Brain microvascular endothelial cell (primary cell): ENCODE measurements at regions not wholly inside any gene's neighbourhood (a gene's known extent, or its start where the extent isn't known, plus 50 kb on each side); places are given as distances from the start of the nearest gene placed in this dataset.
"Not testable (repeated sequence)": the region's sequence is repeated elsewhere in the genome, so short reads cannot be mapped to it uniquely, and the experiment has no call there.

Experiments
- DNase-seq: peaks from one replicate; pipeline ENCODE4 v3.0.0-alpha.2; 2020
- H3K27ac ChIP-seq: fragments of 250-450 bp; sonication (Bioruptor Pico); 2 replicates; pipeline ENCODE4 v1.5.1; 2020; ENCODE audit warnings: mild to moderate bottlenecking, moderate library complexity
- H3K27me3 ChIP-seq: fragments of 250-450 bp; sonication (Bioruptor Pico); replicated peaks from 2 replicates; pipeline ENCODE4 v1.5.1; 2020; ENCODE audit warnings: mild to moderate bottlenecking
- H3K36me3 ChIP-seq: fragments of 250-450 bp; sonication (Bioruptor Pico); replicated peaks from 2 replicates; pipeline ENCODE4 v1.5.1; 2020; ENCODE audit warnings: mild to moderate bottlenecking
- H3K4me3 ChIP-seq: 2 replicates; pipeline ENCODE4 v1.5.1; 2011; ENCODE audit warnings: low read depth, mild to moderate bottlenecking, control low read depth, low read length, moderate library complexity
- in situ Hi-C: cut with HindIII; loops from 2 replicates; pipeline ENCODE4 v1.10.0; 2017; ENCODE audit warnings: low sequenced_read_pairs, low pct_ligation_motif_present
- TF ChIP-seq, protein P1 (sequence below): IDR thresholded peaks from 2 replicates; pipeline ENCODE4 v1.5.1; 2011; ENCODE audit warnings: low read depth, mild to moderate bottlenecking, moderate library complexity, low read length, control low read depth, inconsistent platforms; ENCODE audit errors: missing control alignments

- Histone ChIP-seq H3K4me3 (no peak overlapping the region), H3K27ac (no peak overlapping the region), H3K27me3 (no peaks in the 10 kb centered on the region), H3K36me3 (no peaks in the 10 kb centered on the region)
- DNase-seq = no peak
- TF ChIP-seq, protein P1, sequence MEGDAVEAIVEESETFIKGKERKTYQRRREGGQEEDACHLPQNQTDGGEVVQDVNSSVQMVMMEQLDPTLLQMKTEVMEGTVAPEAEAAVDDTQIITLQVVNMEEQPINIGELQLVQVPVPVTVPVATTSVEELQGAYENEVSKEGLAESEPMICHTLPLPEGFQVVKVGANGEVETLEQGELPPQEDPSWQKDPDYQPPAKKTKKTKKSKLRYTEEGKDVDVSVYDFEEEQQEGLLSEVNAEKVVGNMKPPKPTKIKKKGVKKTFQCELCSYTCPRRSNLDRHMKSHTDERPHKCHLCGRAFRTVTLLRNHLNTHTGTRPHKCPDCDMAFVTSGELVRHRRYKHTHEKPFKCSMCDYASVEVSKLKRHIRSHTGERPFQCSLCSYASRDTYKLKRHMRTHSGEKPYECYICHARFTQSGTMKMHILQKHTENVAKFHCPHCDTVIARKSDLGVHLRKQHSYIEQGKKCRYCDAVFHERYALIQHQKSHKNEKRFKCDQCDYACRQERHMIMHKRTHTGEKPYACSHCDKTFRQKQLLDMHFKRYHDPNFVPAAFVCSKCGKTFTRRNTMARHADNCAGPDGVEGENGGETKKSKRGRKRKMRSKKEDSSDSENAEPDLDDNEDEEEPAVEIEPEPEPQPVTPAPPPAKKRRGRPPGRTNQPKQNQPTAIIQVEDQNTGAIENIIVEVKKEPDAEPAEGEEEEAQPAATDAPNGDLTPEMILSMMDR = no peak
- in situ Hi-C loops = no loop called here
Observed at GRCh38 chr5:117131048-117131679, 556.5 kb upstream of the SEMA6A start.

DNA sequence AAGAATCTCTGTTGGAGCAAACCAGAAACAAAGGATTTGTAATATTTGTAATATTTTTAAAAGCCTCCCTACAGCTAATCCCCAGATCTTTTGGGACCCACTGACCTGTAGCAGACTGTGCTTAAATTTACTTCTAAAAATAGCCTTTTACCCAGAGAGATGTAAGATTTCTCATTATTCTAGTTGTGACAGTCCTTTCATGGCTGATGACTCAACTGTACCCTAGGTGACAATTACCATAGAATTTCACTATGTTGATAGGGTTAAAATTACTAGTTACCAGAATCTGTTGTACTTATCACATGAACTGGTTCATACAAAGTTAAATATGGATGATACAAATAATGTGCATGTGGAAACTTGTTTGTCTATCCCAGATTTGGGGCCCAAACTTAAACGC, 543.9 kb upstream of the SEMA6A start:
- no peak for DNase-seq
- Histone ChIP-seq H3K4me3 (no peak overlapping the region), H3K27ac (no peak overlapping the region), H3K36me3 (no peaks in the 10 kb centered on the region), H3K27me3 (no peaks in the 10 kb centered on the region)
- in situ Hi-C loops = no loop called here
- TF ChIP-seq, protein P1 = no peak

GRCh38 chr5:117117314-117117713, 542.7 kb upstream of the SEMA6A start:
- H3K36me3 ChIP-seq, H3K4me3 ChIP-seq, H3K27ac ChIP-seq, H3K27me3 ChIP-seq, DNase-seq, in situ Hi-C loops: not testable (repeated sequence)

- no peak overlapping the region for H3K4me3 ChIP-seq
- in situ Hi-C loops = no loop called here
- no peaks in the 10 kb centered on the region for H3K36me3 ChIP-seq
- no peak overlapping the region for H3K27ac ChIP-seq
- no peak for DNase-seq
- no peaks in the 10 kb centered on the region for H3K27me3 ChIP-seq
- TF ChIP-seq, protein P1 = no peak
Observed at GRCh38 chr5:117110548-117110947, 535.9 kb upstream of the SEMA6A start.

GRCh38 chr5:117107859-117108258, 533.2 kb upstream of the SEMA6A start:
- TF ChIP-seq, protein P1 = no peak
- no peak for DNase-seq
- in situ Hi-C loops = no loop called here

GRCh38 chr5:117103703-117104102, 529.1 kb upstream of the SEMA6A start:
- TF ChIP-seq, protein P1 = no peak
- H3K27me3 ChIP-seq = no peaks in the 10 kb centered on the region
- no peak overlapping the region for H3K4me3 ChIP-seq
- DNase-seq = no peak
- in situ Hi-C loops = no loop called here
- H3K36me3 ChIP-seq = no peaks in the 10 kb centered on the region
- no peak overlapping the region for H3K27ac ChIP-seq

More at GRCh38 chr5:117107859-117108258, 533.2 kb upstream of the SEMA6A start:
- H3K27ac ChIP-seq = no peak overlapping the region
- H3K27me3 ChIP-seq = no peaks in the 10 kb centered on the region
- no peak overlapping the region for H3K4me3 ChIP-seq
- no peaks in the 10 kb centered on the region for H3K36me3 ChIP-seq
